Posterior cingulate gyrus (tissue), 11 donors: ENCODE measurements at regions not wholly inside any gene's neighbourhood (a gene's known extent, or its start where the extent isn't known, plus 50 kb on each side); places are given as distances from the start of the nearest gene placed in this dataset.

Experiments
- DNase-seq, 10 donors: peaks; one replicate each; pipeline versions ENCODE4 v3.0.0 to v3.0.0-alpha.2; 2020 to 2021; ENCODE audit warnings: mixed read lengths in 3 of 10
- intact Hi-C: fragments of 100-400 bp; cut with DNase I; formaldehyde crosslinking; loops from one replicate; pipeline ENCODE4 v1.15.1; 2023

DNA sequence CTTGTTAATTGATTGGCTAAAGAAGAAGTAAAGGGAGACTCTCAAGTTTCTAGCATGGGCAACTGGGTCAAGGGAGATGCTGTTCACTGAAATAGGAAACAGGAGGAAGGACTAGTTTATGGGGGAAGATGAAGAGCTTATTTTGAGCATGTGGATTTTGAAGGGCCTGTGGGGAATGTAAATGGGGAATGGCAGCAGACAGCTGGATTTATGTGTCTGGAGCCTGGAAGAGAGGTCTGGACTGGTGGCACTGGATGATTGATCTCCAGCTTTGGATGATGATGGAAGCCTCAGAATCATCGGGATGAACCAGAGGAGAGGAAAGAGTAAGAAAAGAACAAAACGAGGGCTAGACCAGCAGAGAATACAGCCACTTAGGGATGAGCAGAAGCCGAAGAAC lies 54.9 kb upstream of the ENAH start:
- DNase-seq, result no peak
- intact Hi-C loops, result no loop called here

- DNase-seq, result no peak
- intact Hi-C loops, result no loop called here
These were observed 56.2 kb upstream of the ENAH start for GRCh38 chr1:225709101-225709500.

GRCh38 chr1:225710804-225711203 lies 57.9 kb upstream of the ENAH start:
- no peak for DNase-seq
- intact Hi-C loops, result no loop called here

- intact Hi-C loops, result no loop called here
- no peak for DNase-seq
These were observed 58.5 kb upstream of the ENAH start for GRCh38 chr1:225711236-225711937.

DNA sequence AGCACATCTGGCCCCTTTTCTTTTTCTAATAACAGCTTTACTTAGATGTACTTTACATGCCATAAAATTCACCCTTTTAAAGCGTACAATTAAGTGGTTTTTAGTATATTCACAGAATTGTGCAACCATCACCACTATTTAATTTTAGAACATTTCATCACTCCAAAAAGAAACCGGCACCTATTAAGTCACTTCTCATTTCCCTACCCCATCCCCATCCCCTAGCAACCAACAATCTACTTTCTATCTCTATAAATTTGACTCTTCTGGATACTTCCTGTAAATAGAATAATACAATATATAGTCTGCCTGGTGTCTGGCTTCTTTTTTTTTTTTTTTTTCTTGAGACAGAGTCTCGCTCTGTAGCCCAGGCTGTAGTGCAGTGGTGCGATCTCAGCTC lies 59.5 kb upstream of the ENAH start:
- no peak for DNase-seq
- intact Hi-C loops, result no loop called here

DNA sequence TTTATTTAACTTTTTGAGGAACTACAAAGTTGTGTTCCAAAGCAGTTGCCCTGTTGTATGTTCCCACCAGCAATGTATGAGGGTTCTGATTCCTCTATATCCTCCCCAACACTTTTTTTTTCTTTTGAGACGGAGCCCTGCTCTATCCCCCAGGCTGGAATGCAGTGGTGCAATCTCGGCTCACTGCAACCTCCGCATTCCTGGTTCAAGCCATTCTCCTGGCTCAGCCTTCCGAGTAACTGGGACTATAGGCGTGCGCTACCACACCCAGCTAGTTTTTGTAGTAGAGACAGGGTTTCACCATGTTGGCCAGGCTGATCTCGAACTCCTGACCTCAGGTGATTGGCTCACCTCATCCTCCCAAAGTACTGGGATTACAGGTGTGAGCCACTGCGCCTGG lies 60.4 kb upstream of the ENAH start:
- intact Hi-C loops, result no loop called here
- DNase-seq, result no peak

- intact Hi-C loops, result no loop called here
- no peak for DNase-seq
These were observed 56.7 kb upstream of the SRP9 start for GRCh38 chr1:225720937-225721336.

GRCh38 chr1:225724251-225724650 lies 53.4 kb upstream of the SRP9 start:
- intact Hi-C loops, result no loop called here
- peak in 1 of 10 donors; percentile 4 for DNase-seq
